Sigmoid colon (tissue), 6 donors: ENCODE measurements at regions not wholly inside any gene's neighbourhood (a gene's known extent, or its start where the extent isn't known, plus 50 kb on each side); places are given as distances from the start of the nearest gene placed in this dataset.

ENCODE experiments used
- DNase-seq: peaks from one replicate; pipeline ENCODE4 v3.0.0-alpha.2; 2019
- H3K27ac ChIP-seq, 4 donors: fragments of 200-600 bp; sonication (generic); one replicate each; pipeline ENCODE4 v1.5.1; 2016 to 2019; ENCODE audit warnings: mild to moderate bottlenecking in 1 of 4
- H3K27me3 ChIP-seq, 3 donors: fragments of 200-600 bp; sonication (generic); one replicate each; pipeline ENCODE4 v1.5.1; 2019; ENCODE audit warnings: mild to moderate bottlenecking in 1 of 3
- H3K36me3 ChIP-seq, 4 donors: fragments of 200-600 bp; sonication (generic); one replicate each; pipeline ENCODE4 v1.5.1; 2016 to 2019
- H3K4me1 ChIP-seq, 4 donors: fragments of 200-600 bp; sonication (generic); one replicate each; pipeline ENCODE4 v1.5.1; 2017 to 2019
- H3K4me3 ChIP-seq, 4 donors: fragments of 200-600 bp; sonication (generic); one replicate each; pipeline ENCODE4 v1.5.1; 2017 to 2019; ENCODE audit warnings: mild to moderate bottlenecking in 2 of 4, moderate library complexity in 1 of 4
- H3K9me3 ChIP-seq, 4 donors: fragments of 200-600 bp in 3 of 4; sonication (generic) in 3 of 4; one replicate each; pipeline versions ENCODE4 v1.5.1 to v1.6.1; 2013 to 2019
- CTCF ChIP-seq, 4 experiments: fragments of 450-650 bp in 3 of 4; fragments of 200-600 bp in 1 of 4; IDR thresholded peaks; one replicate each; pipeline ENCODE4 v1.5.1; 2016 to 2019; ENCODE audit warnings: antibody characterized with exemption in 4 of 4, mild to moderate bottlenecking in 3 of 4, moderate library complexity in 2 of 4
- EP300 ChIP-seq, 4 donors: sonication (generic); formaldehyde crosslinking; IDR thresholded peaks; one replicate each; pipeline ENCODE4 v1.6.1; 2017; ENCODE audit warnings: antibody characterized with exemption in 4 of 4
- POLR2A ChIP-seq, 2 donors: fragments of 450-650 bp; IDR thresholded peaks; one replicate each; pipeline ENCODE4 v1.6.1; 2016; ENCODE audit warnings: antibody characterized with exemption in 2 of 2, mild to moderate bottlenecking in 2 of 2, moderate library complexity in 2 of 2
- POLR2AphosphoS5 ChIP-seq, 4 donors: sonication (generic); formaldehyde crosslinking; IDR thresholded peaks; one replicate each; pipeline ENCODE4 v1.6.1; 2017; ENCODE audit warnings: antibody characterized with exemption in 4 of 4
- WGBS, 2 donors: extraction: QIAGEN DNeasy Blood & Tissue Kit; methylation state at CpG; one replicate each; pipeline ENCODE4 v1.1.7; 2013; 5-methylcytosine and 5-hydroxymethylcytosine counted together
- intact Hi-C: fragments of 100-400 bp; cut with DNase I; formaldehyde crosslinking; loops from one replicate; pipeline ENCODE4 v1.15.1; 2023
- donor health status: healthy with polysubstance abuse.
- donor health status: healthy.

- H3K4me1 ChIP-seq = peaks cover 0 to 16% (median 11%) of the 10 kb centered on the region in 4 donors
- no peaks in the 10 kb centered on the region for H3K9me3 ChIP-seq
- intact Hi-C loops = no loop called here
- TF ChIP-seq CTCF (IDR thresholded peaks at IDR 0.05) = no peak
- TF ChIP-seq POLR2AphosphoS5 (IDR thresholded peaks at IDR 0.05) = no peak
- TF ChIP-seq POLR2A (IDR thresholded peaks at IDR 0.05) = no peak
- TF ChIP-seq EP300 (IDR thresholded peaks at IDR 0.05) = no peak
- no peak overlapping the region for H3K27ac ChIP-seq
- 91 to 95% methylated on average over 4 of the region's 4 CpGs for WGBS, 2 donors
- no peak for DNase-seq
- H3K4me3 ChIP-seq = no peak overlapping the region
- no peaks in the 10 kb centered on the region for H3K27me3 ChIP-seq
- H3K36me3 ChIP-seq = no peaks in the 10 kb centered on the region
These were observed 95.8 kb upstream of the PLCB4 start for GRCh38 chr20:8972963-8973705.

DNA sequence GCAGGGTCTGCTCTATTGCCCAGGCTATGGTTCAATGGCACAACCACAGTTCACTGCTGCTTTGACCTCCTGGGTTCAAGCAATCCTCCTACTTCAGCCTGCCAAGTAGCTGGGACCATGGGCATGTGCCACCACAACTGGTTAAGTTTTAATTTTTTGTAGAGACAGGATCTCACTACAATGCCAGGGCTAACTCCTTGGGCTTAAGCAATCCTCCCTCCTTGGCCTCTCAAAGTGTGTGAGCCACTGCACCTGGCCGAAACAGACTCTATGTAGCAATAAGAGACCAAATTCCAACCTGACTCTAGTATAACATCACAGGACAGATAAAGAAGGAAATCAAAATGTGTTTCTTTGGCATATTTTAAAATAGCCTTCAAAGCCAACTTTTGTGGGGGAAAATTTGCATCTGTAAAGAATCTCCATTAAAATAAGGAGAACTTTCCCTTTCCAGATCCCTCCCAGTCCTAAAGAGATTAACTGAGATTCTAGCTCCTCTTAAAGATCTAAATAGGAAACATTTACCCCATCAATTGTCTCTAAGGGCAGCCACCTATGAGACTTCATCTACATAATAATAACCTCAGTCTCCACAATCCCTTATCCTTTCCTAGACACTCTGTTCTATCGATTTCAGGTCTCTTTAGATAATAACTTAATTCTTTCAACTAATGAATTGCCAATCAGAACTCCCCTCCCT lies 94.7 kb upstream of the PLCB4 start:
- 90% methylated on average over 2 of the region's 2 CpGs for WGBS, 2 donors
- Histone ChIP-seq H3K36me3 (no peaks in the 10 kb centered on the region), H3K27ac (no peak overlapping the region), H3K9me3 (no peaks in the 10 kb centered on the region), H3K27me3 (no peaks in the 10 kb centered on the region), H3K4me3 (no peak overlapping the region), H3K4me1 (peaks cover 0 to 6% (median 2%) of the 10 kb centered on the region in 4 donors)
- no peak for DNase-seq
- no peak for TF ChIP-seq CTCF (IDR thresholded peaks at IDR 0.05)
- no peak for TF ChIP-seq EP300 (IDR thresholded peaks at IDR 0.05)
- TF ChIP-seq POLR2AphosphoS5 (IDR thresholded peaks at IDR 0.05) = no peak
- TF ChIP-seq POLR2A (IDR thresholded peaks at IDR 0.05) = no peak
- intact Hi-C loops = no loop called here

DNA sequence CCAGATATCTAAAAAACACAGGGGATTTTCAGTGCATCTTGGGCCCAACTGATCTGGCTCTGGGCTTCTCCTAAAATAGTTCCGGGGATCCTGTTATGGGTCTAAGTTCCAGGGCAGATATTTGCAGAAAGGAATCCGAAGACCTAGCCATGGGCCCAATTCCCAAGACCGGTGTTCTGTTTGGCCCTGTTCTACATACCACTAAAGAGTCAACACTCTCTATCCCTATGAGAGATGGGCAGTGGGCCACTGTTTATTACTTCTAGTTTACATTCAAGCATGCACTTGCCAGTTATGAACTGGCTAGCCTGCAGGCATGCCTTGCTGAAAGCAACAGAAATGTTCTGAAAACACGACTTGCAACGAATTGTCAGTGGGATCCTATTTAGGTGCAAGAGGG lies 87.4 kb upstream of the PLCB4 start:
- H3K9me3 ChIP-seq = no peaks in the 10 kb centered on the region
- H3K4me3 ChIP-seq = no peak overlapping the region
- no peaks in the 10 kb centered on the region for H3K27me3 ChIP-seq
- TF ChIP-seq POLR2AphosphoS5 (IDR thresholded peaks at IDR 0.05) (no peak), EP300 (IDR thresholded peaks at IDR 0.05) (no peak), CTCF (IDR thresholded peaks at IDR 0.05) (no peak), POLR2A (IDR thresholded peaks at IDR 0.05) (no peak)
- no peak overlapping the region for H3K27ac ChIP-seq
- intact Hi-C loops = no loop called here
- no peaks in the 10 kb centered on the region for H3K36me3 ChIP-seq
- H3K4me1 ChIP-seq = peaks cover 0 to 16% (median 13%) of the 10 kb centered on the region in 4 donors
- WGBS, 2 donors = 84 to 91% methylated on average over 5 of the region's 5 CpGs
- DNase-seq = no peak

GRCh38 chr20:8983478-8984345 lies 85.2 kb upstream of the PLCB4 start:
- Histone ChIP-seq H3K9me3 (no peaks in the 10 kb centered on the region), H3K36me3 (no peaks in the 10 kb centered on the region), H3K27ac (peak overlapping the region in 1 of 4 donors; percentile 2), H3K4me1 (peaks cover 0 to 16% (median 13%) of the 10 kb centered on the region in 4 donors), H3K4me3 (no peak overlapping the region), H3K27me3 (no peaks in the 10 kb centered on the region)
- TF ChIP-seq CTCF (IDR thresholded peaks at IDR 0.05) = no peak
- no peak for TF ChIP-seq EP300 (IDR thresholded peaks at IDR 0.05)
- no peak for TF ChIP-seq POLR2AphosphoS5 (IDR thresholded peaks at IDR 0.05)
- TF ChIP-seq POLR2A (IDR thresholded peaks at IDR 0.05) = no peak
- no peak for DNase-seq
- WGBS, 2 donors = 90% methylated on average over 7 of the region's 7 CpGs
- intact Hi-C loops = no loop called here
